NT2/D1 (cell line): ENCODE measurements at regions not wholly inside any gene's neighbourhood (a gene's known extent, or its start where the extent isn't known, plus 50 kb on each side); places are given as distances from the start of the nearest gene placed in this dataset.

ENCODE experiments used
- SUZ12 ChIP-seq: IDR thresholded peaks from 2 replicates; pipeline ENCODE4 v1.6.1; 2011; ENCODE audit not compliant: insufficient read length, insufficient read depth; ENCODE audit errors: extremely low read depth
- ZNF274 ChIP-seq: IDR thresholded peaks from 2 replicates; pipeline ENCODE4 v1.6.1; 2011; ENCODE audit warnings: mild to moderate bottlenecking, low read depth, low read length

- TF ChIP-seq ZNF274 (no peak), SUZ12 (no peak)
Observed at GRCh38 chr16:59899940-59900339, 1165.8 kb upstream of the GOT2 start.
